ENCODE measurements at regions not wholly inside any gene's neighbourhood (a gene's known extent, or its start where the extent isn't known, plus 50 kb on each side); places are given as distances from the start of the nearest gene placed in this dataset.
"Not testable (repeated sequence)": the region's sequence is repeated elsewhere in the genome, so short reads cannot be mapped to it uniquely, and the experiment has no call there.

GRCh38 chr4:25509646-25510045 lies 132.6 kb downstream of the ANAPC4 start:
- CTCF ChIA-PET: no interaction called here
- no peaks in the 10 kb centered on the region for H3K4me1 Mint-ChIP-seq (ENCODE audit: low read depth, unreplicated experiment)
- no peak overlapping the region for H3K27ac Mint-ChIP-seq (ENCODE audit: unreplicated experiment)
- intact Hi-C loops (cut with micrococcal nuclease; ENCODE audit: unreplicated experiment): loop anchor here (5.0 to 10.0 kb wide), 2 partner anchors 67 to 255 kb away; no protein-coding TSS in a partner anchor
- no peak overlapping the region for H3K4me3 Mint-ChIP-seq (ENCODE audit: low read depth, unreplicated experiment)
- H3K27me3 Mint-ChIP-seq (ENCODE audit: unreplicated experiment): no peaks in the 10 kb centered on the region
- H3K9me3 Mint-ChIP-seq (ENCODE audit: low read depth, unreplicated experiment): no peaks in the 10 kb centered on the region
- no peaks in the 10 kb centered on the region for H3K36me3 Mint-ChIP-seq (ENCODE audit: insufficient read depth, unreplicated experiment)
- DNase-seq: no peak
- no peak for TF ChIP-seq CTCF (IDR thresholded peaks at IDR 0.05; ENCODE audit: unreplicated experiment)
- BruUV-seq (replicated peaks): no TSS peak

- H3K9me3 Mint-ChIP-seq (ENCODE audit: low read depth, unreplicated experiment); DNase-seq; H3K4me3 Mint-ChIP-seq (ENCODE audit: low read depth, unreplicated experiment); BruUV-seq (replicated peaks); H3K36me3 Mint-ChIP-seq (ENCODE audit: insufficient read depth, unreplicated experiment); H3K4me1 Mint-ChIP-seq (ENCODE audit: low read depth, unreplicated experiment); H3K27me3 Mint-ChIP-seq (ENCODE audit: unreplicated experiment); H3K27ac Mint-ChIP-seq (ENCODE audit: unreplicated experiment); CTCF ChIA-PET; intact Hi-C loops (cut with micrococcal nuclease; ENCODE audit: unreplicated experiment): not testable (repeated sequence)
Measured at GRCh38 chr4:25511823-25512222, 134.8 kb downstream of the ANAPC4 start.

GRCh38 chr4:25513814-25514213 lies 136.8 kb downstream of the ANAPC4 start:
- Mint-ChIP-seq H3K9me3 (ENCODE audit: low read depth, unreplicated experiment) (no peaks in the 10 kb centered on the region), H3K36me3 (ENCODE audit: insufficient read depth, unreplicated experiment) (no peaks in the 10 kb centered on the region), H3K4me1 (ENCODE audit: low read depth, unreplicated experiment) (no peaks in the 10 kb centered on the region), H3K27ac (ENCODE audit: unreplicated experiment) (no peak overlapping the region), H3K4me3 (ENCODE audit: low read depth, unreplicated experiment) (no peak overlapping the region), H3K27me3 (ENCODE audit: unreplicated experiment) (no peaks in the 10 kb centered on the region)
- TF ChIP-seq CTCF (IDR thresholded peaks at IDR 0.05; ENCODE audit: unreplicated experiment): no peak
- intact Hi-C loops (cut with micrococcal nuclease; ENCODE audit: unreplicated experiment): no loop called here
- CTCF ChIA-PET: interaction anchor here (0.7 kb wide), 2 partner anchors 121 to 423 kb away, joined by 3 read pairs; no protein-coding TSS in a partner anchor
- BruUV-seq (replicated peaks): no TSS peak
- DNase-seq: no peak

GRCh38 chr4:25523405-25523804 lies 132.2 kb upstream of the SLC34A2 start:
- CTCF ChIA-PET: interaction anchor here (0.6 to 1.0 kb wide), 2 partner anchors 13 to 82 kb away, joined by 3 read pairs; no protein-coding TSS in a partner anchor
- TF ChIP-seq CTCF (IDR thresholded peaks at IDR 0.05; ENCODE audit: unreplicated experiment): no peak
- H3K4me1 Mint-ChIP-seq (ENCODE audit: low read depth, unreplicated experiment): peaks cover 12% of the 10 kb centered on the region
- no peaks in the 10 kb centered on the region for H3K36me3 Mint-ChIP-seq (ENCODE audit: insufficient read depth, unreplicated experiment)
- DNase-seq: peak; percentile 50
- H3K27ac Mint-ChIP-seq (ENCODE audit: unreplicated experiment): no peak overlapping the region
- H3K9me3 Mint-ChIP-seq (ENCODE audit: low read depth, unreplicated experiment): no peaks in the 10 kb centered on the region
- no peak overlapping the region for H3K4me3 Mint-ChIP-seq (ENCODE audit: low read depth, unreplicated experiment)
- BruUV-seq (replicated peaks): no TSS peak
- H3K27me3 Mint-ChIP-seq (ENCODE audit: unreplicated experiment): no peaks in the 10 kb centered on the region
- intact Hi-C loops (cut with micrococcal nuclease; ENCODE audit: unreplicated experiment): loop anchor here (5.0 kb wide), 1 partner anchor 234 kb away; no protein-coding TSS in a partner anchor

GRCh38 chr4:25524663-25525062 lies 131.0 kb upstream of the SLC34A2 start:
- Mint-ChIP-seq H3K4me1 (ENCODE audit: low read depth, unreplicated experiment) (peaks cover 12% of the 10 kb centered on the region), H3K27me3 (ENCODE audit: unreplicated experiment) (no peaks in the 10 kb centered on the region), H3K27ac (ENCODE audit: unreplicated experiment) (no peak overlapping the region), H3K36me3 (ENCODE audit: insufficient read depth, unreplicated experiment) (no peaks in the 10 kb centered on the region), H3K4me3 (ENCODE audit: low read depth, unreplicated experiment) (no peak overlapping the region), H3K9me3 (ENCODE audit: low read depth, unreplicated experiment) (no peaks in the 10 kb centered on the region)
- BruUV-seq (replicated peaks): no TSS peak
- TF ChIP-seq CTCF (IDR thresholded peaks at IDR 0.05; ENCODE audit: unreplicated experiment): no peak
- intact Hi-C loops (cut with micrococcal nuclease; ENCODE audit: unreplicated experiment): loop anchor here (5.0 kb wide), 1 partner anchor 233 kb away; no protein-coding TSS in a partner anchor
- DNase-seq: no peak
- CTCF ChIA-PET: interaction anchor here (1.8 kb wide), 1 partner anchor 130 kb away, joined by 6 read pairs; the partner anchor contains the start of gene SLC34A2

All from Calu3 (cell line).